ENCODE measurements at regions not wholly inside any gene's neighbourhood (a gene's known extent, or its start where the extent isn't known, plus 50 kb on each side); places are given as distances from the start of the nearest gene placed in this dataset.

DNA sequence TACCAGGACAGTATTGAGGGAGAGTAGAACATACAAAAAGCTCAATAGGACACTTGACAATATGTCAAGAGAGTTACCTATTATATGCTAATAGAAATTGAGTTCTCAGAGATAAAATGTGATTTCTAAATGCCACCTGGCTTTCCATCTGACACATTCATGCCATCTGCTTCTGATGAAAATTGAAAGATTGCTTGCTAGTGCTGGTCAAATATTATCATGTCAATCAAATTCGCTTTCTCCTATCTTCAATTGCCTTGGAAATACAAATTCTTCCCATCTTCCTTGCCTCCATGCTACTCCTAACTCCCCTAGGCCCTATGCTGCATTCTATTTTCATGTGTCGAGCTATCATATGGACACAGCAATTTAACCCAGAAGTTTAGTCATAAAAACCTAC, 1076.9 kb downstream of the ARAP2 start:
- peaks cover 3% of the 10 kb centered on the region for H3K9me3 Mint-ChIP-seq (ENCODE audit: low read depth, unreplicated experiment)
- no peak for DNase-seq
- no TSS peak for BruUV-seq (replicated peaks)
- no peaks in the 10 kb centered on the region for H3K27me3 Mint-ChIP-seq (ENCODE audit: unreplicated experiment)
- no peak overlapping the region for H3K27ac Mint-ChIP-seq (ENCODE audit: unreplicated experiment)
- intact Hi-C loops (cut with micrococcal nuclease; ENCODE audit: unreplicated experiment): no loop called here
- H3K36me3 Mint-ChIP-seq (ENCODE audit: insufficient read depth, unreplicated experiment): no peaks in the 10 kb centered on the region
- H3K4me1 Mint-ChIP-seq (ENCODE audit: low read depth, unreplicated experiment): no peaks in the 10 kb centered on the region
- TF ChIP-seq, protein P1, sequence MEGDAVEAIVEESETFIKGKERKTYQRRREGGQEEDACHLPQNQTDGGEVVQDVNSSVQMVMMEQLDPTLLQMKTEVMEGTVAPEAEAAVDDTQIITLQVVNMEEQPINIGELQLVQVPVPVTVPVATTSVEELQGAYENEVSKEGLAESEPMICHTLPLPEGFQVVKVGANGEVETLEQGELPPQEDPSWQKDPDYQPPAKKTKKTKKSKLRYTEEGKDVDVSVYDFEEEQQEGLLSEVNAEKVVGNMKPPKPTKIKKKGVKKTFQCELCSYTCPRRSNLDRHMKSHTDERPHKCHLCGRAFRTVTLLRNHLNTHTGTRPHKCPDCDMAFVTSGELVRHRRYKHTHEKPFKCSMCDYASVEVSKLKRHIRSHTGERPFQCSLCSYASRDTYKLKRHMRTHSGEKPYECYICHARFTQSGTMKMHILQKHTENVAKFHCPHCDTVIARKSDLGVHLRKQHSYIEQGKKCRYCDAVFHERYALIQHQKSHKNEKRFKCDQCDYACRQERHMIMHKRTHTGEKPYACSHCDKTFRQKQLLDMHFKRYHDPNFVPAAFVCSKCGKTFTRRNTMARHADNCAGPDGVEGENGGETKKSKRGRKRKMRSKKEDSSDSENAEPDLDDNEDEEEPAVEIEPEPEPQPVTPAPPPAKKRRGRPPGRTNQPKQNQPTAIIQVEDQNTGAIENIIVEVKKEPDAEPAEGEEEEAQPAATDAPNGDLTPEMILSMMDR (IDR thresholded peaks at IDR 0.05; ENCODE audit: unreplicated experiment): no peak
- H3K4me3 Mint-ChIP-seq (ENCODE audit: low read depth, unreplicated experiment): no peak overlapping the region
- CTCF ChIA-PET: no interaction called here

DNA sequence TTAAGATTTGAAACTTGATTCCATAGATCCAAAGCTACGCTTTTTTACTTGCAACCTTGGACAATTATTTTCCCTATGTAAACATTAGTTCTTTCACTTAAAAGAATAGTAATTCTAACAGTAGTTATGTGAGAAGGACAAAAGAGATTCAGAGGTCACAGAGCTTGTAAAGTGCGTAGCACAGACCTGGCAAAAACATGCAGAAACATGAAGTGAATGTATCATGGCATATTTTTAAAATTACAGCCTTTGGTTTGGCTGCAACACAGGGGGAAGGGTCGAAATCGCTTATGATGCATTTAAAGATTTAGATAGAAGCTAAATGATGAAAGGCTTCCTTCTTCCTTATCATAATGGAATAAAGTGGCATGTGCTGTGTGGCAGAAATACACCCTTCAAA, 1068.8 kb downstream of the ARAP2 start:
- intact Hi-C loops (cut with micrococcal nuclease; ENCODE audit: unreplicated experiment): no loop called here
- DNase-seq: no peak
- Mint-ChIP-seq H3K4me3 (ENCODE audit: low read depth, unreplicated experiment) (no peak overlapping the region), H3K9me3 (ENCODE audit: low read depth, unreplicated experiment) (peaks cover 8% of the 10 kb centered on the region), H3K36me3 (ENCODE audit: insufficient read depth, unreplicated experiment) (no peaks in the 10 kb centered on the region), H3K4me1 (ENCODE audit: low read depth, unreplicated experiment) (no peaks in the 10 kb centered on the region), H3K27me3 (ENCODE audit: unreplicated experiment) (no peaks in the 10 kb centered on the region), H3K27ac (ENCODE audit: unreplicated experiment) (no peak overlapping the region)
- CTCF ChIA-PET: no interaction called here
- BruUV-seq (replicated peaks): no TSS peak
- TF ChIP-seq, protein P1 (IDR thresholded peaks at IDR 0.05; ENCODE audit: unreplicated experiment): no peak

DNA sequence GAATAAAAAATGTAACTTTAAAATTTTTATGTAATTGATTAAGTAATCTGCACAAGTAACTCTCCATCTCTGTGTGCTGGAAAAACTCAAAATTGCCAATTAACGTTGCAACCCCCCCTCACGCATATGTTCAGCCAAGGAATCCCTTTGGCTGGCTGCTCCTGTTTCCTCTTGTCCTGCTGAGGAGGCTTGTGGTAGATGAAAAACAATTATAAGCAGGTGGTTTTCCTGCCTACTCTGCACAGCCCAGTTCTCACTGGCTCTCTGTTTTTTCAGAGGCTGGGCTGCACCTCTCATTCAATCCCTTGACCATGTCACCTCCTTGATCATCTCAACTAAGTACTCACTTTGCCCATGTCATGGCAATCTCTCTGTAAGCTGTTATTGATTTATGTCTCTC, 1068.4 kb downstream of the ARAP2 start:
- intact Hi-C loops (cut with micrococcal nuclease; ENCODE audit: unreplicated experiment): no loop called here
- DNase-seq: no peak
- no TSS peak for BruUV-seq (replicated peaks)
- Mint-ChIP-seq H3K4me3 (ENCODE audit: low read depth, unreplicated experiment) (no peak overlapping the region), H3K4me1 (ENCODE audit: low read depth, unreplicated experiment) (no peaks in the 10 kb centered on the region), H3K36me3 (ENCODE audit: insufficient read depth, unreplicated experiment) (no peaks in the 10 kb centered on the region), H3K9me3 (ENCODE audit: low read depth, unreplicated experiment) (peaks cover 8% of the 10 kb centered on the region), H3K27ac (ENCODE audit: unreplicated experiment) (no peak overlapping the region), H3K27me3 (ENCODE audit: unreplicated experiment) (no peaks in the 10 kb centered on the region)
- CTCF ChIA-PET: no interaction called here
- TF ChIP-seq, protein P1 (IDR thresholded peaks at IDR 0.05; ENCODE audit: unreplicated experiment): no peak

DNA sequence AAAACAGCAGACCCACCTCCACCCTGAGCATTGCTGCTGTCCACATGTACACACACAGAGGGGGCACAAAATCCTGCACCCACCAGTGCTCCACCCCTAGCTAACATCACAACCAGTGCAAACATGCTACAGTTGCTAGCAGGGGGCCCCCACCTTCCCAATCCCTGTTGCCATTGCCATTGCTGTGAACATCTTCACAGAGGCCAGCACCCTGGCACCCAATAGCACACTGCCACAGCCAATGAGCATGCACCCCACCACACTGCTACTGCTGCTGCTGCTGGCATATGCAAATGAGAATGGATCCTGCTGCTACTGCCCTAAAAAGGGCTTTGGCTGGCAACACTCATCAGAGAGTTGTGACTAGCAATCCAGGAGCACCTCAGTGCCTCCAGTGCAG, 1061.9 kb downstream of the ARAP2 start:
- TF ChIP-seq, protein P1 (IDR thresholded peaks at IDR 0.05; ENCODE audit: unreplicated experiment): no peak
- H3K4me1 Mint-ChIP-seq (ENCODE audit: low read depth, unreplicated experiment): no peaks in the 10 kb centered on the region
- peaks cover 8% of the 10 kb centered on the region for H3K9me3 Mint-ChIP-seq (ENCODE audit: low read depth, unreplicated experiment)
- no peaks in the 10 kb centered on the region for H3K27me3 Mint-ChIP-seq (ENCODE audit: unreplicated experiment)
- no peak for DNase-seq
- BruUV-seq (replicated peaks): no TSS peak
- no peak overlapping the region for H3K4me3 Mint-ChIP-seq (ENCODE audit: low read depth, unreplicated experiment)
- intact Hi-C loops (cut with micrococcal nuclease; ENCODE audit: unreplicated experiment): no loop called here
- no peak overlapping the region for H3K27ac Mint-ChIP-seq (ENCODE audit: unreplicated experiment)
- H3K36me3 Mint-ChIP-seq (ENCODE audit: insufficient read depth, unreplicated experiment): no peaks in the 10 kb centered on the region
- CTCF ChIA-PET: no interaction called here

All from Calu3 (cell line).